ENCODE measurements at regions not wholly inside any gene's neighbourhood (a gene's known extent, or its start where the extent isn't known, plus 50 kb on each side); places are given as distances from the start of the nearest gene placed in this dataset.
"Not testable (repeated sequence)": the region's sequence is repeated elsewhere in the genome, so short reads cannot be mapped to it uniquely, and the experiment has no call there.

- Histone ChIP-seq H3K9me3 (ENCODE audit: control insufficient read depth, low read length) (peaks cover 4% of the 10 kb centered on the region), H3K4me3 (ENCODE audit: extremely low read depth, insufficient read depth, low read length, poor library complexity, severe bottlenecking) (no peak overlapping the region), H3K27ac (ENCODE audit: low read depth, low read length, severe bottlenecking) (no peak overlapping the region), H3K4me1 (ENCODE audit: control insufficient read depth, insufficient read depth, low read length, poor library complexity, severe bottlenecking) (no peaks in the 10 kb centered on the region), H3K36me3 (ENCODE audit: control insufficient read depth, insufficient read depth, low read length) (no peaks in the 10 kb centered on the region)
- WGBS, 2 experiments (ENCODE audit: insufficient coverage in 2 of 2) = no CpG with 5 or more reads among the region's 2 CpGs
Measured at GRCh38 chr2:19174176-19174575, 184.2 kb downstream of the OSR1 start.

GRCh38 chr2:19171409-19171808, 187.0 kb downstream of the OSR1 start:
- Histone ChIP-seq H3K9me3 (ENCODE audit: control insufficient read depth, low read length) (peaks cover 4% of the 10 kb centered on the region), H3K27ac (ENCODE audit: low read depth, low read length, severe bottlenecking) (no peak overlapping the region), H3K4me1 (ENCODE audit: control insufficient read depth, insufficient read depth, low read length, poor library complexity, severe bottlenecking) (no peaks in the 10 kb centered on the region), H3K36me3 (ENCODE audit: control insufficient read depth, insufficient read depth, low read length) (no peaks in the 10 kb centered on the region), H3K4me3 (ENCODE audit: extremely low read depth, insufficient read depth, low read length, poor library complexity, severe bottlenecking) (no peak overlapping the region)
- WGBS, 2 experiments (ENCODE audit: insufficient coverage in 2 of 2) = 83 to 90% methylated on average over 1 of the region's 1 CpG

- H3K4me1 ChIP-seq (ENCODE audit: control insufficient read depth, insufficient read depth, low read length, poor library complexity, severe bottlenecking) = no peaks in the 10 kb centered on the region
- H3K4me3 ChIP-seq (ENCODE audit: extremely low read depth, insufficient read depth, low read length, poor library complexity, severe bottlenecking) = no peak overlapping the region
- H3K36me3 ChIP-seq (ENCODE audit: control insufficient read depth, insufficient read depth, low read length) = no peaks in the 10 kb centered on the region
- H3K27ac ChIP-seq (ENCODE audit: low read depth, low read length, severe bottlenecking) = no peak overlapping the region
- 75% methylated on average over 1 of the region's 2 CpGs; no CpG with 5 or more reads in 1 of the 2 experiments for WGBS, 2 experiments (ENCODE audit: insufficient coverage in 2 of 2)
- H3K9me3 ChIP-seq (ENCODE audit: control insufficient read depth, low read length) = peaks cover 4% of the 10 kb centered on the region
Measured at GRCh38 chr2:19169134-19169768, 189.2 kb downstream of the OSR1 start.

GRCh38 chr2:19164099-19164498, 194.3 kb downstream of the OSR1 start:
- not testable (repeated sequence) for H3K27ac ChIP-seq (ENCODE audit: low read depth, low read length, severe bottlenecking); H3K4me3 ChIP-seq (ENCODE audit: extremely low read depth, insufficient read depth, low read length, poor library complexity, severe bottlenecking); H3K36me3 ChIP-seq (ENCODE audit: control insufficient read depth, insufficient read depth, low read length); H3K9me3 ChIP-seq (ENCODE audit: control insufficient read depth, low read length); H3K4me1 ChIP-seq (ENCODE audit: control insufficient read depth, insufficient read depth, low read length, poor library complexity, severe bottlenecking)
- 60 to 65% methylated on average over 1 to 4 of the region's 9 CpGs for WGBS, 2 experiments (ENCODE audit: insufficient coverage in 2 of 2)

- no peak overlapping the region for H3K4me3 ChIP-seq (ENCODE audit: extremely low read depth, insufficient read depth, low read length, poor library complexity, severe bottlenecking)
- H3K36me3 ChIP-seq (ENCODE audit: control insufficient read depth, insufficient read depth, low read length) = no peaks in the 10 kb centered on the region
- H3K27ac ChIP-seq (ENCODE audit: low read depth, low read length, severe bottlenecking) = no peak overlapping the region
- H3K9me3 ChIP-seq (ENCODE audit: control insufficient read depth, low read length) = peaks cover 3% of the 10 kb centered on the region
- no peaks in the 10 kb centered on the region for H3K4me1 ChIP-seq (ENCODE audit: control insufficient read depth, insufficient read depth, low read length, poor library complexity, severe bottlenecking)
- WGBS, 2 experiments (ENCODE audit: insufficient coverage in 2 of 2) = 79 to 80% methylated on average over 3 to 4 of the region's 4 CpGs
Measured at GRCh38 chr2:19158896-19159295, 199.5 kb downstream of the OSR1 start.

- H3K27ac ChIP-seq (ENCODE audit: low read depth, low read length, severe bottlenecking) = no peak overlapping the region
- no peaks in the 10 kb centered on the region for H3K4me1 ChIP-seq (ENCODE audit: control insufficient read depth, insufficient read depth, low read length, poor library complexity, severe bottlenecking)
- no CpG with 5 or more reads among the region's 1 CpG for WGBS, 2 experiments (ENCODE audit: insufficient coverage in 2 of 2)
- H3K9me3 ChIP-seq (ENCODE audit: control insufficient read depth, low read length) = peaks cover 3% of the 10 kb centered on the region
- no peak overlapping the region for H3K4me3 ChIP-seq (ENCODE audit: extremely low read depth, insufficient read depth, low read length, poor library complexity, severe bottlenecking)
- H3K36me3 ChIP-seq (ENCODE audit: control insufficient read depth, insufficient read depth, low read length) = no peaks in the 10 kb centered on the region
Measured at GRCh38 chr2:19158211-19158610, 200.2 kb downstream of the OSR1 start.

- no CpG with 5 or more reads among the region's 1 CpG for WGBS, 2 experiments (ENCODE audit: insufficient coverage in 2 of 2)
- H3K9me3 ChIP-seq (ENCODE audit: control insufficient read depth, low read length) = peaks cover 10% of the 10 kb centered on the region
- no peaks in the 10 kb centered on the region for H3K36me3 ChIP-seq (ENCODE audit: control insufficient read depth, insufficient read depth, low read length)
- no peak overlapping the region for H3K4me3 ChIP-seq (ENCODE audit: extremely low read depth, insufficient read depth, low read length, poor library complexity, severe bottlenecking)
- H3K4me1 ChIP-seq (ENCODE audit: control insufficient read depth, insufficient read depth, low read length, poor library complexity, severe bottlenecking) = no peaks in the 10 kb centered on the region
- no peak overlapping the region for H3K27ac ChIP-seq (ENCODE audit: low read depth, low read length, severe bottlenecking)
Measured at GRCh38 chr2:19156646-19157045, 201.8 kb downstream of the OSR1 start.

- no peaks in the 10 kb centered on the region for H3K4me1 ChIP-seq (ENCODE audit: control insufficient read depth, insufficient read depth, low read length, poor library complexity, severe bottlenecking)
- no peak overlapping the region for H3K27ac ChIP-seq (ENCODE audit: low read depth, low read length, severe bottlenecking)
- peaks cover 27% of the 10 kb centered on the region for H3K9me3 ChIP-seq (ENCODE audit: control insufficient read depth, low read length)
- WGBS, 2 experiments (ENCODE audit: insufficient coverage in 2 of 2) = 88 to 94% methylated on average over 1 to 2 of the region's 2 CpGs
- no peak overlapping the region for H3K4me3 ChIP-seq (ENCODE audit: extremely low read depth, insufficient read depth, low read length, poor library complexity, severe bottlenecking)
- no peaks in the 10 kb centered on the region for H3K36me3 ChIP-seq (ENCODE audit: control insufficient read depth, insufficient read depth, low read length)
Measured at GRCh38 chr2:19150726-19151125, 207.7 kb downstream of the OSR1 start.

- H3K9me3 ChIP-seq (ENCODE audit: control insufficient read depth, low read length) = peaks cover 19% of the 10 kb centered on the region
- no peaks in the 10 kb centered on the region for H3K4me1 ChIP-seq (ENCODE audit: control insufficient read depth, insufficient read depth, low read length, poor library complexity, severe bottlenecking)
- H3K36me3 ChIP-seq (ENCODE audit: control insufficient read depth, insufficient read depth, low read length) = no peaks in the 10 kb centered on the region
- H3K4me3 ChIP-seq (ENCODE audit: extremely low read depth, insufficient read depth, low read length, poor library complexity, severe bottlenecking) = no peak overlapping the region
- no CpG with 5 or more reads among the region's 1 CpG for WGBS, 2 experiments (ENCODE audit: insufficient coverage in 2 of 2)
- no peak overlapping the region for H3K27ac ChIP-seq (ENCODE audit: low read depth, low read length, severe bottlenecking)
Measured at GRCh38 chr2:19146867-19147266, 211.6 kb downstream of the OSR1 start.

- Histone ChIP-seq H3K4me3 (ENCODE audit: extremely low read depth, insufficient read depth, low read length, poor library complexity, severe bottlenecking) (no peak overlapping the region), H3K27ac (ENCODE audit: low read depth, low read length, severe bottlenecking) (no peak overlapping the region), H3K36me3 (ENCODE audit: control insufficient read depth, insufficient read depth, low read length) (no peaks in the 10 kb centered on the region), H3K9me3 (ENCODE audit: control insufficient read depth, low read length) (no peaks in the 10 kb centered on the region), H3K4me1 (ENCODE audit: control insufficient read depth, insufficient read depth, low read length, poor library complexity, severe bottlenecking) (peaks cover 8% of the 10 kb centered on the region)
- 100% methylated on average over 1 to 4 of the region's 5 CpGs for WGBS, 2 experiments (ENCODE audit: insufficient coverage in 2 of 2)
Measured at GRCh38 chr2:19141234-19142004, 217.0 kb downstream of the OSR1 start.
